H1 (cell line): ENCODE measurements at regions not wholly inside any gene's neighbourhood (a gene's known extent, or its start where the extent isn't known, plus 50 kb on each side); places are given as distances from the start of the nearest gene placed in this dataset.

Experiments used
- CTCF ChIA-PET: fragments of 300-600 bp; sonication (Branson Sonifier 250); formaldehyde crosslinking; loops from one replicate; lab custom pipeline; 2021; ENCODE audit not compliant: partially characterized antibody; lab: Charles Lee
- POLR2A ChIA-PET: fragments of 300-600 bp; sonication (Branson Sonifier 250); formaldehyde crosslinking; loops from one replicate; lab custom pipeline; 2021; ENCODE audit warnings: inconsistent platforms; ENCODE audit not compliant: partially characterized antibody; lab: Charles Lee
- DNase-seq, 2 experiments: peaks; one replicate each; pipeline versions ENCODE4 v3.0.0 to v3.0.0-alpha.2; 2010 to 2022; ENCODE audit warnings: low spot score in 2 of 2, low read depth in 1 of 2, mixed read lengths in 1 of 2
- FAIRE-seq: peaks from 2 replicates; lab custom pipeline; 2011; peaks lifted over from hg19 to GRCh38; lab: Jason Lieb, UNC
- H2AFZ ChIP-seq: 2 replicates; pipeline ENCODE4 v1.8.1; 2012; ENCODE audit warnings: low read length, inconsistent platforms
- H2AK5ac ChIP-seq: 2 replicates; pipeline ENCODE4 v1.6.1; 2013; ENCODE audit warnings: low read depth, low read length
- H2BK120ac ChIP-seq: replicated peaks from 2 replicates; pipeline ENCODE3; 2013; ENCODE audit warnings: low read depth, low read length, inconsistent platforms
- H2BK12ac ChIP-seq: 2 replicates; pipeline ENCODE4 v1.6.1; 2013; ENCODE audit warnings: low read depth, low read length
- H2BK15ac ChIP-seq: 2 replicates; pipeline ENCODE4 v1.6.1; 2013; ENCODE audit warnings: low read length
- H2BK20ac ChIP-seq: 2 replicates; pipeline ENCODE4 v1.6.1; 2013; ENCODE audit warnings: low read length
- H2BK5ac ChIP-seq: 2 replicates; pipeline ENCODE4 v1.6.1; 2013; ENCODE audit warnings: low read depth, low read length
- H3K14ac ChIP-seq: 2 replicates; pipeline ENCODE4 v1.6.1; 2013; ENCODE audit warnings: inconsistent platforms; ENCODE audit not compliant: insufficient read length
- H3K18ac ChIP-seq: 2 replicates; pipeline ENCODE4 v1.6.1; 2013; ENCODE audit warnings: low read length; ENCODE audit errors: extremely low read depth
- H3K23ac ChIP-seq: 2 replicates; pipeline ENCODE4 v1.6.1; 2013; ENCODE audit warnings: inconsistent platforms; ENCODE audit not compliant: insufficient read length
- H3K23me2 ChIP-seq: 2 replicates; pipeline ENCODE4 v1.6.1; 2013; ENCODE audit warnings: low read depth, low read length
- H3K27ac ChIP-seq: 2 replicates; pipeline ENCODE4 v1.6.1; 2011; ENCODE audit warnings: low read depth, low read length, inconsistent platforms
- H3K27me3 ChIP-seq, 4 experiments: replicated peaks in 1 of 4; 1 replicate in 1 of 4; 2 replicates in 3 of 4; pipeline versions ENCODE4 v1.6.1 to v1.8.1; 2011 to 2013; ENCODE audit warnings: low read length in 3 of 4, mild to moderate bottlenecking in 3 of 4, inconsistent platforms in 2 of 4, mixed read lengths in 2 of 4, moderate library complexity in 1 of 4; ENCODE audit not compliant: control insufficient read depth in 3 of 4, insufficient read depth in 3 of 4; ENCODE audit errors: extremely low read depth in 1 of 4
- H3K36me3 ChIP-seq, 4 experiments: 2 replicates each; pipeline versions ENCODE4 v1.6.1 to v1.8.1; 2011 to 2013; ENCODE audit warnings: mild to moderate bottlenecking in 4 of 4, low read length in 3 of 4, moderate library complexity in 2 of 4, control low read depth in 1 of 4, inconsistent platforms in 1 of 4; ENCODE audit not compliant: insufficient read depth in 4 of 4, control insufficient read depth in 2 of 4
- H3K4ac ChIP-seq: replicated peaks from 2 replicates; pipeline ENCODE3; 2013; ENCODE audit warnings: low read length, low read depth, mixed read lengths, inconsistent platforms; ENCODE audit not compliant: insufficient read length
- H3K4me1 ChIP-seq, 4 experiments: replicated peaks in 1 of 4; 1 replicate in 1 of 4; 2 replicates in 3 of 4; pipeline versions ENCODE4 v1.6.1 to v1.8.1; 2011 to 2013; ENCODE audit warnings: low read length in 3 of 4, inconsistent platforms in 2 of 4, mixed read lengths in 1 of 4; ENCODE audit not compliant: insufficient read depth in 4 of 4, control insufficient read depth in 3 of 4
- H3K4me2 ChIP-seq, 2 experiments: 2 replicates each; pipeline versions ENCODE4 v1.6.1 to v1.8.1; 2011 to 2013; ENCODE audit warnings: low read depth in 2 of 2, low read length in 2 of 2, control low read depth in 1 of 2, inconsistent platforms in 1 of 2, mild to moderate bottlenecking in 1 of 2; ENCODE audit not compliant: insufficient read depth in 1 of 2
- H3K4me3 ChIP-seq, 4 experiments: fragments of 200-600, 300-600 bp in 1 of 4; sonication (generic), shearing (Covaris generic), sonication (Bioruptor Twin) in 1 of 4; 2 replicates each; pipeline versions ENCODE4 v1.5.1 to v1.8.1; 2011 to 2016; ENCODE audit warnings: low read length in 4 of 4, low read depth in 3 of 4, control low read depth in 2 of 4, inconsistent platforms in 2 of 4, mild to moderate bottlenecking in 2 of 4, mixed read lengths in 1 of 4, moderate library complexity in 1 of 4; ENCODE audit not compliant: insufficient read depth in 2 of 4; ENCODE audit errors: extremely low read depth in 1 of 4
- H3K56ac ChIP-seq: replicated peaks from 2 replicates; pipeline ENCODE3; 2013; ENCODE audit warnings: low read depth, mild to moderate bottlenecking, mixed read lengths, low read length, inconsistent platforms; ENCODE audit not compliant: insufficient read length
- H3K79me1 ChIP-seq: 2 replicates; pipeline ENCODE4 v1.6.1; 2013; ENCODE audit warnings: low read depth, low read length, control low read depth
- H3K79me2 ChIP-seq, 2 experiments: 2 replicates each; pipeline versions ENCODE4 v1.6.1 to v1.8.1; 2012 to 2013; ENCODE audit warnings: low read length in 2 of 2, mild to moderate bottlenecking in 2 of 2, inconsistent platforms in 1 of 2; ENCODE audit not compliant: insufficient read depth in 2 of 2, control insufficient read depth in 1 of 2
- H3K9ac ChIP-seq, 4 experiments: replicated peaks in 1 of 4; 1 replicate in 1 of 4; 2 replicates in 3 of 4; pipeline versions ENCODE4 v1.6.1 to v1.8.1; 2011 to 2013; ENCODE audit warnings: low read depth in 3 of 4, low read length in 3 of 4, control low read depth in 2 of 4, mild to moderate bottlenecking in 2 of 4, moderate library complexity in 2 of 4, inconsistent platforms in 1 of 4; ENCODE audit errors: extremely low read depth in 1 of 4
- H3K9me3 ChIP-seq, 2 experiments: 2 replicates each; pipeline versions ENCODE4 v1.6.1 to v1.8.1; 2012 to 2013; ENCODE audit warnings: mild to moderate bottlenecking in 2 of 2, moderate library complexity in 2 of 2, control low read depth in 1 of 2, inconsistent platforms in 1 of 2, low read depth in 1 of 2, low read length in 1 of 2, mixed read lengths in 1 of 2; ENCODE audit not compliant: insufficient read depth in 2 of 2
- H4K20me1 ChIP-seq, 2 experiments: replicated peaks in 1 of 2; 2 replicates each; pipeline versions ENCODE3 to v1.8.1; 2011 to 2013; ENCODE audit warnings: inconsistent platforms in 2 of 2, low read length in 2 of 2, mild to moderate bottlenecking in 1 of 2; ENCODE audit not compliant: insufficient read depth in 2 of 2, control insufficient read depth in 1 of 2
- H4K5ac ChIP-seq: 2 replicates; pipeline ENCODE4 v1.6.1; 2013; ENCODE audit warnings: low read length, low read depth, mixed read lengths, inconsistent platforms; ENCODE audit not compliant: insufficient read length
- H4K8ac ChIP-seq: 2 replicates; pipeline ENCODE4 v1.8.0; 2013; ENCODE audit warnings: mild to moderate bottlenecking, moderate library complexity, low read length, inconsistent platforms; ENCODE audit not compliant: insufficient read depth; ENCODE audit errors: extremely low read depth
- H4K91ac ChIP-seq: replicated peaks from 2 replicates; pipeline ENCODE3; 2013; ENCODE audit warnings: low read length, mixed read lengths, inconsistent platforms; ENCODE audit not compliant: insufficient read length
- EP300 ChIP-seq, 2 experiments: IDR thresholded peaks; 1 replicate in 1 of 2; 2 replicates in 1 of 2; pipeline ENCODE4 v1.6.1; 2011 to 2012; ENCODE audit warnings: low read depth in 2 of 2, low read length in 2 of 2, mild to moderate bottlenecking in 2 of 2, borderline replicate concordance in 1 of 2, inconsistent platforms in 1 of 2, moderate library complexity in 1 of 2
- WGBS, 2 experiments: shearing (Covaris generic) in 1 of 2; methylation state at CpG; one replicate each; pipeline versions ENCODE4 v1.1.6 to v1.1.7; 2013 to 2015; ENCODE audit warnings: low lambda C conversion rate in 2 of 2, mixed read lengths in 2 of 2, inconsistent platforms in 1 of 2, low coverage in 1 of 2, missing lambda C conversion rate in 1 of 2; ENCODE audit not compliant: insufficient replicate concordance in 2 of 2, insufficient coverage in 1 of 2, insufficient read length in 1 of 2; ENCODE audit errors: extremely low coverage in 1 of 2, missing lambda C conversion rate in 1 of 2; 5-methylcytosine and 5-hydroxymethylcytosine counted together

- H3K23ac ChIP-seq: no peak overlapping the region
- no peaks in the 10 kb centered on the region for H3K36me3 ChIP-seq
- no peak overlapping the region for H3K9ac ChIP-seq
- H3K14ac ChIP-seq: no peak overlapping the region
- no peak overlapping the region for H4K8ac ChIP-seq
- H3K79me1 ChIP-seq: no peaks in the 10 kb centered on the region
- H4K91ac ChIP-seq: no peak overlapping the region
- no peak overlapping the region for H3K27ac ChIP-seq
- ChIA-PET CTCF (interaction anchor here (0.6 to 2.0 kb wide), 3 partner anchors 18 to 123 kb away, joined by 3 to 7 read pairs (median 4); no protein-coding TSS in a partner anchor), POLR2A (no interaction called here)
- no peak overlapping the region for H3K4me3 ChIP-seq
- no peak overlapping the region for H3K18ac ChIP-seq
- H3K79me2 ChIP-seq: no peaks in the 10 kb centered on the region
- WGBS, 2 experiments: 87% methylated on average over 1 of the region's 1 CpG; no CpG with 5 or more reads in 1 of the 2 experiments
- DNase-seq: no peak
- no peak overlapping the region for H2BK20ac ChIP-seq
- H2BK5ac ChIP-seq: no peak overlapping the region
- H4K20me1 ChIP-seq: no peaks in the 10 kb centered on the region
- no peak overlapping the region for H2AK5ac ChIP-seq
- H3K56ac ChIP-seq: no peak overlapping the region
- H3K23me2 ChIP-seq: peaks cover 7% of the 10 kb centered on the region; the same call in 1 of the 2 replicates
- no peaks in the 10 kb centered on the region for H3K9me3 ChIP-seq
- FAIRE-seq: no peak
- H2AFZ ChIP-seq: no peak overlapping the region
- no peak overlapping the region for H4K5ac ChIP-seq
- no peak overlapping the region for H2BK12ac ChIP-seq
- no peaks in the 10 kb centered on the region for H3K4me1 ChIP-seq
- H2BK120ac ChIP-seq: no peak overlapping the region
- H2BK15ac ChIP-seq: no peak overlapping the region
- no peak overlapping the region for H3K4me2 ChIP-seq
- H3K4ac ChIP-seq: no peak overlapping the region
- H3K27me3 ChIP-seq: no peaks in the 10 kb centered on the region
- TF ChIP-seq EP300 (IDR thresholded peaks at IDR 0.05; ENCODE audit: borderline replicate concordance in 1 of 2, low read depth in 2 of 2, low read length in 2 of 2): no peak
Measured at GRCh38 chr6:11311970-11312369, 79.5 kb upstream of the NEDD9 start.
